ENCODE measurements at regions not wholly inside any gene's neighbourhood (a gene's known extent, or its start where the extent isn't known, plus 50 kb on each side); places are given as distances from the start of the nearest gene placed in this dataset.

- no peak for TF ChIP-seq PATZ1 (CRISPR knock-in tag; IDR thresholded peaks at IDR 0.05; ENCODE audit: borderline replicate concordance)
- TF ChIP-seq TSHZ2 (CRISPR knock-in tag; IDR thresholded peaks at IDR 0.05) = no peak
- no peak for TF ChIP-seq ZFP30 (CRISPR knock-in tag; IDR thresholded peaks at IDR 0.05)
- ATAC-seq = no peak
These were observed 353.6 kb upstream of the FSIP2 start for GRCh38 chr2:185384822-185385560.

DNA sequence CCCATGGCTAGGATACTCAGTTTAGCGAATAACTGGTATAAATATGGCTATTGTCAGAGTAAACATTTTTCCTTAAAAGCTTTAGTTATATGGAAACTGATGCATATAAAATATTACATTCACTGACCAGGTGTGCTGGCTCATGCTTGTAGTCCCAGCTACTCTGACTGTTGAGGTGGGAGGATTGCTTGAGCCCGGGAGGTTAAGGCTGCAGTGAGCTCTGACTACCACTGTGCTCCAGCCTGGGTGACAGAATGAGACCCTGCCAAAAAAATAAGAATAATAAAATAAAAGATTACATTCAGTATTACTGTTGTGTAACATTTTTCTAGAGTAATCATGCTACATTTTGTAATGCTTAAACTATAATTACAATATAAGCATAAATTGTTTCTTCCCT lies 350.4 kb upstream of the FSIP2 start:
- ATAC-seq = no peak
- no peak for TF ChIP-seq ZNF70 (CRISPR knock-in tag; IDR thresholded peaks at IDR 0.05)
- TF ChIP-seq TCF4 (CRISPR knock-in tag; IDR thresholded peaks at IDR 0.05; ENCODE audit: borderline replicate concordance) = no peak
- TF ChIP-seq ZC3H10 (CRISPR knock-in tag; IDR thresholded peaks at IDR 0.05) = no peak
- TF ChIP-seq CSDC2 (CRISPR knock-in tag; IDR thresholded peaks at IDR 0.05) = no peak
- no peak for TF ChIP-seq PPARA (CRISPR knock-in tag; IDR thresholded peaks at IDR 0.05; ENCODE audit: borderline replicate concordance)
- no peak for TF ChIP-seq ZFP3 (CRISPR knock-in tag; IDR thresholded peaks at IDR 0.05)
- TF ChIP-seq ZFP30 (CRISPR knock-in tag; IDR thresholded peaks at IDR 0.05) = no peak
- TF ChIP-seq PATZ1 (CRISPR knock-in tag; IDR thresholded peaks at IDR 0.05; ENCODE audit: borderline replicate concordance) = no peak
- no peak for TF ChIP-seq BACH2 (CRISPR knock-in tag; IDR thresholded peaks at IDR 0.05; ENCODE audit: borderline replicate concordance)

GRCh38 chr2:185391543-185391942 lies 347.1 kb upstream of the FSIP2 start:
- TF ChIP-seq TSHZ2 (CRISPR knock-in tag; IDR thresholded peaks at IDR 0.05) (0 out of 2 replicates have a peak, but pooled peaks have one; percentile 42), ISL1 (CRISPR knock-in tag; IDR thresholded peaks at IDR 0.05) (peak; percentile 65), PATZ1 (CRISPR knock-in tag; IDR thresholded peaks at IDR 0.05; ENCODE audit: borderline replicate concordance) (no peak)
- no peak for ATAC-seq

GRCh38 chr2:185393091-185393490 lies 345.5 kb upstream of the FSIP2 start:
- ATAC-seq = no peak
- TF ChIP-seq BACH2 (CRISPR knock-in tag; IDR thresholded peaks at IDR 0.05; ENCODE audit: borderline replicate concordance) (no peak), ISL1 (CRISPR knock-in tag; IDR thresholded peaks at IDR 0.05) (no peak), RARB (CRISPR knock-in tag; IDR thresholded peaks at IDR 0.05) (no peak), SNAI2 (CRISPR knock-in tag; IDR thresholded peaks at IDR 0.05) (no peak), GLIS3 (CRISPR knock-in tag; IDR thresholded peaks at IDR 0.05) (no peak), ZNF70 (CRISPR knock-in tag; IDR thresholded peaks at IDR 0.05) (no peak), PATZ1 (CRISPR knock-in tag; IDR thresholded peaks at IDR 0.05; ENCODE audit: borderline replicate concordance) (no peak), TOX (CRISPR knock-in tag; IDR thresholded peaks at IDR 0.05; ENCODE audit: borderline replicate concordance) (no peak), ZNF8 (CRISPR knock-in tag; IDR thresholded peaks at IDR 0.05) (no peak), ESRRG (CRISPR knock-in tag; IDR thresholded peaks at IDR 0.05) (no peak), ZFP3 (CRISPR knock-in tag; IDR thresholded peaks at IDR 0.05) (no peak), OSR1 (CRISPR knock-in tag; IDR thresholded peaks at IDR 0.05) (no peak), PPARA (CRISPR knock-in tag; IDR thresholded peaks at IDR 0.05; ENCODE audit: borderline replicate concordance) (no peak), ZC3H10 (CRISPR knock-in tag; IDR thresholded peaks at IDR 0.05) (no peak)
- TF ChIP-seq, protein P1, sequence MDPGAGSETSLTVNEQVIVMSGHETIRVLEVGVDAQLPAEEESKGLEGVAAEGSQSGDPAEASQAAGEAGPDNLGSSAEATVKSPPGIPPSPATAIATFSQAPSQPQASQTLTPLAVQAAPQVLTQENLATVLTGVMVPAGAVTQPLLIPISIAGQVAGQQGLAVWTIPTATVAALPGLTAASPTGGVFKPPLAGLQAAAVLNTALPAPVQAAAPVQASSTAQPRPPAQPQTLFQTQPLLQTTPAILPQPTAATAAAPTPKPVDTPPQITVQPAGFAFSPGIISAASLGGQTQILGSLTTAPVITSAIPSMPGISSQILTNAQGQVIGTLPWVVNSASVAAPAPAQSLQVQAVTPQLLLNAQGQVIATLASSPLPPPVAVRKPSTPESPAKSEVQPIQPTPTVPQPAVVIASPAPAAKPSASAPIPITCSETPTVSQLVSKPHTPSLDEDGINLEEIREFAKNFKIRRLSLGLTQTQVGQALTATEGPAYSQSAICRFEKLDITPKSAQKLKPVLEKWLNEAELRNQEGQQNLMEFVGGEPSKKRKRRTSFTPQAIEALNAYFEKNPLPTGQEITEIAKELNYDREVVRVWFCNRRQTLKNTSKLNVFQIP (CRISPR knock-in tag; IDR thresholded peaks at IDR 0.05; ENCODE audit: borderline replicate concordance, low read depth) = no peak

All from SK-N-SH treated with all-trans-retinoic acid at 6 μM for 48 hours (cell line).